BE2C (cell line): ENCODE measurements at regions not wholly inside any gene's neighbourhood (a gene's known extent, or its start where the extent isn't known, plus 50 kb on each side); places are given as distances from the start of the nearest gene placed in this dataset.
A peak's percentile ranks its signal among the peaks of the same experiment; 100 is the strongest.
"Not testable (repeated sequence)": the region's sequence is repeated elsewhere in the genome, so short reads cannot be mapped to it uniquely, and the experiment has no call there.

Source experiments
- DNase-seq: peaks from one replicate; pipeline ENCODE4 v3.0.0-alpha.2; 2020
- H3K27me3 ChIP-seq: fragments of 250-450 bp; sonication (Bioruptor Pico); 2 replicates; pipeline ENCODE4 v1.5.1; 2020; ENCODE audit warnings: mild to moderate bottlenecking
- H3K36me3 ChIP-seq: fragments of 250-450 bp; sonication (Bioruptor Pico); 2 replicates; pipeline ENCODE4 v1.5.1; 2020; ENCODE audit warnings: mild to moderate bottlenecking
- H3K4me1 ChIP-seq: fragments of 250-450 bp; sonication (Bioruptor Pico); 2 replicates; pipeline ENCODE4 v1.5.1; 2020
- H3K4me3 ChIP-seq: 2 replicates; pipeline ENCODE4 v1.5.1; 2011; ENCODE audit warnings: low read depth, low read length
- H3K9me3 ChIP-seq: fragments of 250-450 bp; sonication (Bioruptor Pico); 2 replicates; pipeline ENCODE4 v1.5.1; 2020
- TF ChIP-seq, protein P1 (sequence below): IDR thresholded peaks from 2 replicates; pipeline ENCODE4 v1.5.1; 2012; ENCODE audit warnings: mild to moderate bottlenecking, low read depth, low read length

GRCh38 chr1:104231676-104232075 lies 482.0 kb downstream of the AMY1C start:
- TF ChIP-seq, protein P1, sequence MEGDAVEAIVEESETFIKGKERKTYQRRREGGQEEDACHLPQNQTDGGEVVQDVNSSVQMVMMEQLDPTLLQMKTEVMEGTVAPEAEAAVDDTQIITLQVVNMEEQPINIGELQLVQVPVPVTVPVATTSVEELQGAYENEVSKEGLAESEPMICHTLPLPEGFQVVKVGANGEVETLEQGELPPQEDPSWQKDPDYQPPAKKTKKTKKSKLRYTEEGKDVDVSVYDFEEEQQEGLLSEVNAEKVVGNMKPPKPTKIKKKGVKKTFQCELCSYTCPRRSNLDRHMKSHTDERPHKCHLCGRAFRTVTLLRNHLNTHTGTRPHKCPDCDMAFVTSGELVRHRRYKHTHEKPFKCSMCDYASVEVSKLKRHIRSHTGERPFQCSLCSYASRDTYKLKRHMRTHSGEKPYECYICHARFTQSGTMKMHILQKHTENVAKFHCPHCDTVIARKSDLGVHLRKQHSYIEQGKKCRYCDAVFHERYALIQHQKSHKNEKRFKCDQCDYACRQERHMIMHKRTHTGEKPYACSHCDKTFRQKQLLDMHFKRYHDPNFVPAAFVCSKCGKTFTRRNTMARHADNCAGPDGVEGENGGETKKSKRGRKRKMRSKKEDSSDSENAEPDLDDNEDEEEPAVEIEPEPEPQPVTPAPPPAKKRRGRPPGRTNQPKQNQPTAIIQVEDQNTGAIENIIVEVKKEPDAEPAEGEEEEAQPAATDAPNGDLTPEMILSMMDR: no peak
- Histone ChIP-seq H3K27me3 (no peaks in the 10 kb centered on the region), H3K36me3 (no peaks in the 10 kb centered on the region), H3K4me3 (no peak overlapping the region), H3K4me1 (no peaks in the 10 kb centered on the region), H3K9me3 (no peaks in the 10 kb centered on the region)
- DNase-seq: no peak

GRCh38 chr1:104235141-104235540 lies 485.4 kb downstream of the AMY1C start:
- TF ChIP-seq, protein P1: no peak
- peaks cover 3% of the 10 kb centered on the region for H3K4me1 ChIP-seq
- no peaks in the 10 kb centered on the region for H3K27me3 ChIP-seq
- H3K36me3 ChIP-seq: no peaks in the 10 kb centered on the region
- H3K9me3 ChIP-seq: no peaks in the 10 kb centered on the region
- no peak overlapping the region for H3K4me3 ChIP-seq
- no peak for DNase-seq

GRCh38 chr1:104238991-104239390 lies 489.3 kb downstream of the AMY1C start:
- peak; percentile 63 for DNase-seq
- no peaks in the 10 kb centered on the region for H3K27me3 ChIP-seq
- no peaks in the 10 kb centered on the region for H3K36me3 ChIP-seq
- TF ChIP-seq, protein P1: no peak
- H3K9me3 ChIP-seq: no peaks in the 10 kb centered on the region
- no peak overlapping the region for H3K4me3 ChIP-seq
- peaks cover 10% of the 10 kb centered on the region for H3K4me1 ChIP-seq

DNA sequence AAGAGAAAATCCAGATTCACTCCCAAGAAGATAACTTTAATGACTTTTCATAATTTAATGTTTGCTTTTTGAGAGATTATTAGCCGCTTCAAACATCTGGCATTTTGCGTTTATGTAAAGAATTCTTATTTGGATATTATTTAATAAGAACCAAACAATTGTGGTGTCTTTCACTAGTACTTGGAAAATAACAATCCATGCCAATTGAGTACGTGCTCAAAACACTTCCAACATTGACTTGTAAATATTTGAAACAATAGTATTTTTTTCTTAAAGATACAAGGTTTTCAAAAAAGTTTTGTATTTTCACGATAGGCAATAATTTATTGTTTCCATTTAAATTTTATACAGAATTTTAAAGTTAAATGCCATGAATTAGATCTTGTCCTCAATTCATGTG lies 498.7 kb downstream of the AMY1C start:
- TF ChIP-seq, protein P1: no peak
- no peak for DNase-seq
- Histone ChIP-seq H3K9me3 (no peaks in the 10 kb centered on the region), H3K36me3 (no peaks in the 10 kb centered on the region), H3K4me3 (no peak overlapping the region), H3K4me1 (peaks cover 6% of the 10 kb centered on the region), H3K27me3 (no peaks in the 10 kb centered on the region)

DNA sequence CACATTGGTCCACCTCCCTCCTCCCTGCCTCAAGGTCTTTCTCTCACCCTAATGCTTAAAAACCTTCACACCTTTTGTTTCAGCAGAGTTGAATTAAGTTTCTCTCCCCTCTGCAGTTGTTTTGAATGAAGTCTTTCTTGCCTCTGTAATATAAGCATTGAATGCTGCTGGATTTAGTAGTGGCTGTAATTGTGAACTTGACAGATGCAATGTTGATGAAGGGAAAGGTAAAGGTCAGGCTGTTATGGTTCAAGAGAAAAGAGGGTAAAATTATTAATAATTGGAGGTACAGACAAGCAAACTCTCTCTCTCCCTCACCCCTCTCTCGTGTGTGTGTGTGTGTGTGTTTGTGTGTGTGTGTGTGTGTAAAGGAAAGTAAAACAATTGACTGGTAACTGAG lies 509.8 kb downstream of the AMY1C start:
- no peaks in the 10 kb centered on the region; the same call in 1 of the 2 replicates for H3K9me3 ChIP-seq
- no peaks in the 10 kb centered on the region for H3K27me3 ChIP-seq
- no peaks in the 10 kb centered on the region for H3K36me3 ChIP-seq
- H3K4me1 ChIP-seq: no peaks in the 10 kb centered on the region
- H3K4me3 ChIP-seq: no peak overlapping the region
- TF ChIP-seq, protein P1: no peak
- no peak for DNase-seq

- H3K4me3 ChIP-seq, H3K27me3 ChIP-seq, H3K36me3 ChIP-seq, H3K9me3 ChIP-seq: not testable (repeated sequence)
- peak; percentile 9 for DNase-seq
- H3K4me1 ChIP-seq: peaks cover 10% of the 10 kb centered on the region
Measured at GRCh38 chr1:104263110-104263509, 513.4 kb downstream of the AMY1C start.

- no peak for DNase-seq
- TF ChIP-seq, protein P1: no peak
- H3K27me3 ChIP-seq: no peaks in the 10 kb centered on the region
- peak overlapping the region; percentile 39 for H3K4me3 ChIP-seq
- H3K36me3 ChIP-seq: no peaks in the 10 kb centered on the region
- H3K9me3 ChIP-seq: no peaks in the 10 kb centered on the region
- peaks cover 10% of the 10 kb centered on the region for H3K4me1 ChIP-seq
Measured at GRCh38 chr1:104264521-104264920, 514.8 kb downstream of the AMY1C start.
